Uterus (tissue), 3 donors: ENCODE measurements at regions not wholly inside any gene's neighbourhood (a gene's known extent, or its start where the extent isn't known, plus 50 kb on each side); places are given as distances from the start of the nearest gene placed in this dataset.

Experiments used
- DNase-seq, 2 donors: peaks; one replicate each; pipeline ENCODE4 v3.0.0-alpha.2; 2019 to 2020
- H3K27ac ChIP-seq, 2 donors: fragments of 200-600 bp; sonication (generic); 1 replicate in 1 of 2; 2 replicates in 1 of 2; pipeline ENCODE4 v1.5.1; 2016 to 2018
- H3K27me3 ChIP-seq, 2 donors: fragments of 200-600 bp; sonication (generic); one replicate each; pipeline ENCODE4 v1.5.1; 2018 to 2019; ENCODE audit warnings: control low read depth in 1 of 2
- H3K36me3 ChIP-seq, 2 donors: fragments of 200-600 bp; sonication (generic); one replicate each; pipeline ENCODE4 v1.5.1; 2019; ENCODE audit warnings: control low read depth in 1 of 2
- H3K4me1 ChIP-seq, 2 donors: fragments of 200-600 bp; sonication (generic); one replicate each; pipeline ENCODE4 v1.5.1; 2018 to 2019; ENCODE audit warnings: control low read depth in 1 of 2
- H3K4me3 ChIP-seq, 2 donors: fragments of 200-600 bp; sonication (generic); 1 replicate in 1 of 2; 2 replicates in 1 of 2; pipeline ENCODE4 v1.5.1; 2018 to 2019; ENCODE audit warnings: mild to moderate bottlenecking in 1 of 2
- H3K9me3 ChIP-seq, 2 donors: fragments of 200-600 bp; sonication (generic); one replicate each; pipeline ENCODE4 v1.5.1; 2019; ENCODE audit warnings: control low read depth in 1 of 2
- POLR2A ChIP-seq, 2 donors: fragments of 450-650 bp; IDR thresholded peaks; one replicate each; pipeline ENCODE4 v1.6.1; 2016; ENCODE audit warnings: antibody characterized with exemption in 2 of 2, mild to moderate bottlenecking in 1 of 2, moderate library complexity in 1 of 2
- intact Hi-C: fragments of 100-400 bp; cut with DNase I; formaldehyde crosslinking; loops from one replicate; pipeline ENCODE4 v1.15.1; 2023; ENCODE audit warnings: low total_unique reads
- TF ChIP-seq, protein P1 (sequence below), 4 experiments: fragments of 200-600 bp in 2 of 4; fragments of 450-650 bp in 2 of 4; sonication (generic) in 2 of 4; IDR thresholded peaks; one replicate each; pipeline ENCODE4 v1.5.1; 2016 to 2019; ENCODE audit warnings: antibody characterized with exemption in 4 of 4, mild to moderate bottlenecking in 2 of 4, moderate library complexity in 1 of 4
- donor health status: DM: yes; HTN: yes; CAD: no.

DNA sequence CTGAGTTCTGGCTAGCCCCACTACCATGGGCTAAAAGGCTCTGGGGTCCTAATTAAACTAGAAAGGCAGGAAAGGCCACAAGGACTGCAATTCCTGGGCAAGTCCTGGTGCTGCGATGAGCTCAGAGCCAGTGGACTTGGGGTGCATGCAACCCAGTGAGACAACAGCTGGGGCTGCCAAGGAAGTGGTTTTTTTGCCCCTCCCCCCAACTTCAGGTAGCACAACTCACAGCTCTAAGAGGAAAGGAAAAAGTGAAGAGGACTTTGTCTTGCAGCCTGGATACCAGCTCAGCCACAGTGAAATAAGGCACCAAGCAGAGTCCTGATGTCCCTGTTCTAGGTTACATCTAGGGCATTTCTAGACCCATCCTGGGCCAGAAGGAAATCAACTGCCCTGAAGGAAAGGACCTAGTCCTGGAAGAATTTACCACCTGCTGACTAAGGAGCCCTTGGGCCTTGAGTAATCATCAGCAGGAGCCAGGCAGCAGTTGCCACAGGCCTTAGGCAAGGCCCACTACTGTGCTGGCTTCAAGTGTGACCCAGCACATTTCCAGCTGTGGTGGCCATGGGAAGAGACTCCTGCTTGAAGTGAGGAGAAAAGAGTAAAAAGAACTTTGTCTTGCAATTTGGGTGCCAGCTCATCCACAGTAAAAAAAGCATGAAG, 358.4 kb downstream of the BTBD3 start:
- Histone ChIP-seq H3K4me3 (no peak overlapping the region), H3K36me3 (no peaks in the 10 kb centered on the region), H3K9me3 (no peaks in the 10 kb centered on the region), H3K27ac (no peak overlapping the region), H3K27me3 (no peaks in the 10 kb centered on the region), H3K4me1 (no peaks in the 10 kb centered on the region)
- no peak for DNase-seq
- no peak for TF ChIP-seq POLR2A (IDR thresholded peaks at IDR 0.05)
- TF ChIP-seq, protein P1, sequence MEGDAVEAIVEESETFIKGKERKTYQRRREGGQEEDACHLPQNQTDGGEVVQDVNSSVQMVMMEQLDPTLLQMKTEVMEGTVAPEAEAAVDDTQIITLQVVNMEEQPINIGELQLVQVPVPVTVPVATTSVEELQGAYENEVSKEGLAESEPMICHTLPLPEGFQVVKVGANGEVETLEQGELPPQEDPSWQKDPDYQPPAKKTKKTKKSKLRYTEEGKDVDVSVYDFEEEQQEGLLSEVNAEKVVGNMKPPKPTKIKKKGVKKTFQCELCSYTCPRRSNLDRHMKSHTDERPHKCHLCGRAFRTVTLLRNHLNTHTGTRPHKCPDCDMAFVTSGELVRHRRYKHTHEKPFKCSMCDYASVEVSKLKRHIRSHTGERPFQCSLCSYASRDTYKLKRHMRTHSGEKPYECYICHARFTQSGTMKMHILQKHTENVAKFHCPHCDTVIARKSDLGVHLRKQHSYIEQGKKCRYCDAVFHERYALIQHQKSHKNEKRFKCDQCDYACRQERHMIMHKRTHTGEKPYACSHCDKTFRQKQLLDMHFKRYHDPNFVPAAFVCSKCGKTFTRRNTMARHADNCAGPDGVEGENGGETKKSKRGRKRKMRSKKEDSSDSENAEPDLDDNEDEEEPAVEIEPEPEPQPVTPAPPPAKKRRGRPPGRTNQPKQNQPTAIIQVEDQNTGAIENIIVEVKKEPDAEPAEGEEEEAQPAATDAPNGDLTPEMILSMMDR (IDR thresholded peaks at IDR 0.05): no peak
- intact Hi-C loops: no loop called here

DNA sequence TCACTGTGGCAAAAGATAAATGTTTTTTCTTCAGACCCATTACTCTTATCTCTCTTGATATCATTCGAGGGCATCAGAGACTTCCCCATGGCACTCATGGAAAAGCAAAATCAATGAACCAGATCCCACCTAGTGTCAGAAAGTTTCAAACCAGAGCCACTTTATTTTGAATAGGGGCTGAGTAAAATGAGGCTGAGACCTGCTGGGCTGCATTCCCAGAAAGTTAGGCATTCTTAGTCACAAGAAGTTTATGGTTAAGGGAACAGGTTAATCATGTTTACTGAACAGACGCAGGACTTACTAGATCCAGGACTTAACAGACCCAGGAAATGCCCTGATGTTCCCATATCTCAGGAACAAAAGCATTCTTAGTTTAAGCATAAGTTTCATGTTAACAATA, 369.9 kb downstream of the BTBD3 start:
- Histone ChIP-seq H3K27ac (no peak overlapping the region), H3K27me3 (no peaks in the 10 kb centered on the region), H3K36me3 (no peaks in the 10 kb centered on the region), H3K4me1 (no peaks in the 10 kb centered on the region), H3K9me3 (no peaks in the 10 kb centered on the region), H3K4me3 (no peak overlapping the region)
- intact Hi-C loops: no loop called here
- DNase-seq: no peak
- TF ChIP-seq, protein P1 (IDR thresholded peaks at IDR 0.05): no peak
- TF ChIP-seq POLR2A (IDR thresholded peaks at IDR 0.05): no peak

DNA sequence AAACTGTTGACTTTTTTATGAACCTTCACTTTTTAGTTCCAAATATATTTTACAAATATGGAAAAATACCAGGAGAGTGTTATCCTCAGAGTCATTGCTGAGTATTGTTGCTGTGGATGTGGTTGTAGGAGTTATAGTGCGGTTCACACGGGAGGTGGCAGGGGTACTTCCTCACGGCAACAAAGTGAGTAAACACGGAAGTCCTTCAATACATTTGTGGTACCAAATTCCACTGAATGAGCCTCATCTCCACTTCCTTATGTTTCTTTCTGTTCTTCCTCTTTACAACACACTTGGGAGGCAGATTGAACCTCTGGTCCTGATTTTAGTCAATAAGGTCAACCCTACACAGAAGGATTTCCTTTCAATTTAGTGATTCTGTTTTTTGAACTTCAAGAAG, 371.8 kb downstream of the BTBD3 start:
- Histone ChIP-seq H3K4me3 (no peak overlapping the region), H3K27ac (no peak overlapping the region), H3K36me3 (no peaks in the 10 kb centered on the region), H3K4me1 (no peaks in the 10 kb centered on the region), H3K9me3 (no peaks in the 10 kb centered on the region), H3K27me3 (no peaks in the 10 kb centered on the region)
- intact Hi-C loops: no loop called here
- DNase-seq: no peak
- TF ChIP-seq POLR2A (IDR thresholded peaks at IDR 0.05): no peak
- TF ChIP-seq, protein P1 (IDR thresholded peaks at IDR 0.05): no peak

DNA sequence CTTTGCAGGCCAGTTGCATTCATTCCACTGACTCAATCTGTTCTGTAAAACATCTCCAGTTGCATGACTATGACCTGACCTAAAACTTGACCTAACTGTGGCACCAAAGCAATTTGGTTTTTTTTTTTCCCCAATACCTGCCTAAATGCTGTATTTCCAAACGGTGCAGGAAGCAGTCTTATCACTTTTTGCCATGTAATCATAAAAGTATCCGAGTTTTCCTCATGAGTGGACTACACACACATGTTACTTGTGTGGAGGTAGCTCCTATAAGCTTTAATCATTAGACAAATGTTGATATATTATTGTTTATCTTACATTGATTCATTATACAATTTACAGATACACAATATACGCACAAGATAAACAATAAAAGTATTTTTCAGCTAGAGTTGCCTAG, 373.7 kb downstream of the BTBD3 start:
- H3K9me3 ChIP-seq: no peaks in the 10 kb centered on the region
- DNase-seq: no peak
- no peak overlapping the region for H3K4me3 ChIP-seq
- intact Hi-C loops: no loop called here
- no peaks in the 10 kb centered on the region for H3K27me3 ChIP-seq
- H3K27ac ChIP-seq: no peak overlapping the region
- TF ChIP-seq, protein P1 (IDR thresholded peaks at IDR 0.05): no peak
- no peak for TF ChIP-seq POLR2A (IDR thresholded peaks at IDR 0.05)
- H3K4me1 ChIP-seq: no peaks in the 10 kb centered on the region
- H3K36me3 ChIP-seq: no peaks in the 10 kb centered on the region

DNA sequence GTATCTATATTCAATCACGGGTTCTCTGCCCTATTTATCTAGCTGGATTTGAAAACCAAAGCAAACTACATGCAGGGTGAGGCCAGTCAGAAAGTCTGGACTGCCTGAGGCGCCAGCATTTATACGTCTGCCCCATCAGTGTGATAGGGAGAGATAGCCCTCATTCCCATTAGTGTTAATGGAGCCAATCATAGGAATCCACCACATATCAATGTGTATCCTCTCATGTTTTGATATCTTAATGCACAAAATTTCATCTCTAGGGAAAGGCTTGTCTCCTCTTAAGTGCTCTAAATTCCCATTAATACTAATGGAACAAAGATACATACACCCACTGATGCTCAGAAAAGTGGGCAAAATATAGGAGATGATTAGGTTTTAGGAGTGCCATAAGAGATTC, 376.2 kb downstream of the BTBD3 start:
- TF ChIP-seq POLR2A (IDR thresholded peaks at IDR 0.05): no peak
- TF ChIP-seq, protein P1 (IDR thresholded peaks at IDR 0.05): no peak
- intact Hi-C loops: no loop called here
- Histone ChIP-seq H3K4me3 (no peak overlapping the region), H3K27me3 (no peaks in the 10 kb centered on the region), H3K9me3 (peaks cover 0 to 7% of the 10 kb centered on the region in 2 donors), H3K36me3 (no peaks in the 10 kb centered on the region), H3K27ac (no peak overlapping the region), H3K4me1 (no peaks in the 10 kb centered on the region)
- DNase-seq: no peak
